NT2/D1 (cell line): ENCODE measurements at regions not wholly inside any gene's neighbourhood (a gene's known extent, or its start where the extent isn't known, plus 50 kb on each side); places are given as distances from the start of the nearest gene placed in this dataset.

Source experiments
- SUZ12 ChIP-seq: IDR thresholded peaks from 2 replicates; pipeline ENCODE4 v1.6.1; 2011; ENCODE audit not compliant: insufficient read length, insufficient read depth; ENCODE audit errors: extremely low read depth
- YY1 ChIP-seq: IDR thresholded peaks from 2 replicates; pipeline ENCODE4 v1.6.1; 2011; ENCODE audit not compliant: insufficient read length, insufficient read depth
- ZNF274 ChIP-seq: IDR thresholded peaks from 2 replicates; pipeline ENCODE4 v1.6.1; 2011; ENCODE audit warnings: mild to moderate bottlenecking, low read depth, low read length

DNA sequence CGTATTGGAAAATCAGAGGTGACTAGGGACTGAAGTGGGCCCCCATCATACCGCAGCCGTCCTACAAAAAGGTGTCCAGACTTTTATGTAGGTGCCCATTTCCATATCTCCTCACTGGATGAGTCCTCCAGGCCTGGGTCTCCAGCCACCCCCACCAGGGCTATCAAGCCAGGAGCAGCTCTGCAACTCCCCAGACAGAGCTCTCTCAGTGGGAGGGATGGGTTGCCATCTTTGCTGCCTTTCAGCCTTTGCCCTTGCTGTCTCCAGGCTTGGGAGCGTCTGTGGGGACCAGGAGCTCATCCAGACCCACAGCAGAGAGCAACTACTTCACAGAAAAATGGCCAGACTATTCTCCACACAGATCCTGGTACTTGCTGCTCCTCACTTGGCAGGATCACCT is 802.7 kb upstream of the IGFBP3 start:
- TF ChIP-seq YY1 (no peak), SUZ12 (no peak), ZNF274 (no peak)
